ENCODE measurements at regions not wholly inside any gene's neighbourhood (a gene's known extent, or its start where the extent isn't known, plus 50 kb on each side); places are given as distances from the start of the nearest gene placed in this dataset.

- no peak for DNase-seq (ENCODE audit: low read depth)
Measured at GRCh38 chr4:181161669-181162068, 1081.5 kb upstream of the TENM3 start.

GRCh38 chr4:181162266-181162665, 1080.9 kb upstream of the TENM3 start:
- DNase-seq (ENCODE audit: low read depth) = no peak
- H3K4me3 ChIP-seq (ENCODE audit: low read depth, low read length) = no peak overlapping the region

More at GRCh38 chr4:181161669-181162068, 1081.5 kb upstream of the TENM3 start:
- no peak overlapping the region for H3K4me3 ChIP-seq (ENCODE audit: low read depth, low read length)

- DNase-seq (ENCODE audit: low read depth) = no peak
- H3K4me3 ChIP-seq (ENCODE audit: low read depth, low read length) = no peak overlapping the region
Measured at GRCh38 chr4:181162676-181163075, 1080.5 kb upstream of the TENM3 start.

- no peak overlapping the region for H3K4me3 ChIP-seq (ENCODE audit: low read depth, low read length)
- no peak for DNase-seq (ENCODE audit: low read depth)
Measured at GRCh38 chr4:181166742-181167399, 1076.3 kb upstream of the TENM3 start.

GRCh38 chr4:181168011-181168805, 1075.0 kb upstream of the TENM3 start:
- no peak overlapping the region for H3K4me3 ChIP-seq (ENCODE audit: low read depth, low read length)
- no peak for DNase-seq (ENCODE audit: low read depth)

- H3K4me3 ChIP-seq (ENCODE audit: low read depth, low read length) = no peak overlapping the region
- DNase-seq (ENCODE audit: low read depth) = no peak
Measured at GRCh38 chr4:181173046-181173445, 1070.2 kb upstream of the TENM3 start.

DNA sequence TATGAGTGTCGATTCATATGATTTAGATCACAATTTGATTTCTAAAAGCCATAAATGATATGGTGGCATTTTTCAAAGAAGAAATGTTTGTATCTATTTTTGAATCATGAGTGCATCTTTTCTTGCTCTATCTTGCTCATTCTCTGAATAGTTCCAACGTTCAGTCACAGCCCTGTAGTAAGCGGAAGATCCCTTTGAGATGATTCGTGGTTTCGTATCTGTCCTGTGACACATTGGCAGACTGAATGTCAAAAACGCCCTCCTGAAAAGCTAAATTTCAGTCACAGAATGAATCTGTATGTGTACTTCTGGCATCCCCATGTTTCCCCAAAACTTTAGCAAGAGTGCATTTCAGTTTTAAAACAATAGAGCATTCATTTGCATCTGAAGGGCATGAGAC, 1066.9 kb upstream of the TENM3 start:
- DNase-seq (ENCODE audit: low read depth) = no peak
- no peak overlapping the region for H3K4me3 ChIP-seq (ENCODE audit: low read depth, low read length)

GRCh38 chr4:181181331-181181730, 1061.9 kb upstream of the TENM3 start:
- no peak overlapping the region for H3K4me3 ChIP-seq (ENCODE audit: low read depth, low read length)
- DNase-seq (ENCODE audit: low read depth) = no peak

GRCh38 chr4:181189751-181190150, 1053.5 kb upstream of the TENM3 start:
- H3K4me3 ChIP-seq (ENCODE audit: low read depth, low read length) = no peak overlapping the region
- DNase-seq (ENCODE audit: low read depth) = no peak

DNA sequence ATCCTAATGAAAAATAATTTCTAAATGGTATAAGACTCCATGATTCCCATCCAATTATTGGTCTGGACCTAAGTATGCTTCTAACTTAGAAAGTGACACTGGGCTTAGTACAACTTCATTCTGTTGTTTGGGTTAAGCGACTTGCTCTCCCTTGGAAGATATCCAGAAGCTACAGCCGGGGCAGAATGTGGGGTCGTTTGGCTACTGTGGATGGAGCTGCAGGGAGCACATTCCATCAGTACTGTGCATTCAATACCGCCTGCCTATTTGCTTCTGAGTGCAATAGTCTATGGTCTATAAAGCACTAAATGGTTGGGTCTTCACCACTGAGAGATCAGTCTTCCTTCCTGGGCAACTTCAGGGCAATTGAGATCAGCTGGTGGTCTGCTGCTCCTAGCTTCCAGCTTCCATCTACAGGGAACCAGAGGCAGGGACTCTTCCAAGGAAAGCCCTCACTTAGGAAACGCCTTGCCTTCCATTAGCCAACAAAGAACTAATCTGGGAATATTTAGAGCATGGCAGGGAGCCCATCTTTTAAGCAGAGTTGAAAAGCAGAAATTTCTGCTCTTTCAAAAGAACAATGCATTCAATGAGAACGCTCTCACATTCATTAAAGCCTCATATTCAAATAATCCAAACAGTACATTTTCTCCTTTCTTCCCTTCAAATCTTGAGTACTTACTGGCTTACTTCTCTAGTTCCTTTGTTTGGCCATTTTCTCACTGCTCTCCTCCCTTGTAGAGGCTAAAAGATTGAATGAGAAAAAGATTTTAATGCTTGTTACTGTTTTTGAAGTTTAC, 1049.9 kb upstream of the TENM3 start:
- no peak for DNase-seq (ENCODE audit: low read depth)

DNA sequence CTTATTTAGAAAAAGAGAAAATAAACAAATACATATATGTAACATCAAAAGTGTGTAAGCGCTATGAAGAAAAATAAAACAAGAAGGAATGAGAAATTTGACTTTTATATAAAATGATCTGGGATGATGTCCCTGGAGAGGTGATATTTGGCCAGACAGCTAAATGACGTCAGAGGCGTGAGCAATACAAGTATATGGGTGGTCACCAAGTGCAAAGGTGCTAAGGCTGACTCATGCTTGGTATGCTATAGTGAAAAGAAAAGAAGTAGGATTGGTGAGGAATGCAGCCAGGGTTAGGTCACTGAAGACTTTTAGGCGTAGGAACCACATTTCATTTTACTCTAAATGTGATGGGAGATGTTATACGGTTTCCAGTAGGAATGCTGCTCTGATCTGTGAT, 1049.1 kb upstream of the TENM3 start:
- H3K4me3 ChIP-seq (ENCODE audit: low read depth, low read length) = no peak overlapping the region
- DNase-seq (ENCODE audit: low read depth) = peak; percentile 78

More for the DNA sequence above, 1049.9 kb upstream of the TENM3 start:
- no peak overlapping the region for H3K4me3 ChIP-seq (ENCODE audit: low read depth, low read length)

DNA sequence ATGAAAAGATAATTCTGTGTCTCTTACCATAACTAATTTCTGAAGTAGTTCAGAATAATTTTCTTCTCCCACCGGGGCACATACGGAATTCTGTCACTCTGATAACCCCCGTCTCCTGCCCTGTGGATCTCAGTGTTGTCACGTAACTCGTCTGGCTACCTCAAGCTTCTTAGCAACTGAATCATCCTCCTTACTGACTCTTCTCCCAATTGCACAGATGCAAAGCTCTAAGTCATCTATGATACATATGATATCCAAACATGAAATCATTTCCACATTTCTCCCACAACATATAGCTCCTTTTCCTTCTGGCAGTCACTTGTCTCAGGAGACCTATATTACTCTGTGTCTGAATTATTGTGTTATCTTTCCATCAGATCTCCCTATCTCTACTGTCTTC, 1043.1 kb upstream of the TENM3 start:
- no peak overlapping the region for H3K4me3 ChIP-seq (ENCODE audit: low read depth, low read length)
- no peak for DNase-seq (ENCODE audit: low read depth)

- H3K4me3 ChIP-seq (ENCODE audit: low read depth, low read length) = no peak overlapping the region
- no peak for DNase-seq (ENCODE audit: low read depth)
Measured at GRCh38 chr4:181202240-181202639, 1041.0 kb upstream of the TENM3 start.

DNA sequence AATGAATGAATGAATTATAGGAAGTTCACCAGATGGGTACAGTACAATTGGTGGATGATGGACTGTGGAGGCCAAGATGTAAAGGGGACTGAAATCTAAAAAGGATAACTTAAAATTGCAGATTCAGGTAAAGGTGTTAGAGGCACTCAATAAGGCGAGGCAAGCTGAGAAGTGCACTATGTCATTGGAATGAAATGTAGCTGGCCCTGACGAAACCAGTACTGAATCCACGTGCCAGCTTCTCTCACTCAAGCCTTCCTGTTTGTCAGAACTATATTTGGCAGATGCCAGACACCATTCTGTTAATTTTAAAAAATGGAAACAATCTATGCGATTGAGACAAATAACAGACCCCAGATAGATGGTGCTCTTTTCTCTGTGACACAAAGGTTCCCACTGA, 1039.1 kb upstream of the TENM3 start:
- H3K4me3 ChIP-seq (ENCODE audit: low read depth, low read length) = no peak overlapping the region
- DNase-seq (ENCODE audit: low read depth) = no peak

DNA sequence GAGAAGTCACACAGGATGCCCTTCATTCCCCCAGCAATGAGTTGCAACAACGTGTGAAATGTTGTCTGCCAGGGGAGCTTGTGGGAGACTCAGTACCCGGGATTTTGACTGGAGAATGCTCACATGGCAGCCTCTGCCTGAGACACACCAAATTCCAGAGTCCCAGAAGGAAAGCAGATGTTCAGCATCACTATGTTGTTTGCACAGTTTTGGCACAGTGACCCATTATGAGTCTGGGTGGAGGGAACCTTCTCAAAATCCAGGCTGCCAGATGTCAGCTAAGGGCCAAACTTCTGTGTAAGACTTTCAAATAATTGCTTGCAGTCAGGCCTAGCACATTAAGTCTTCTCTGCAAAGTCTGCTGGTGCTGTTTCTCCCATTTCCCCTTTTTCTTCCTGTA, 1029.7 kb upstream of the TENM3 start:
- no peak overlapping the region for H3K4me3 ChIP-seq (ENCODE audit: low read depth, low read length)
- DNase-seq (ENCODE audit: low read depth) = no peak

DNA sequence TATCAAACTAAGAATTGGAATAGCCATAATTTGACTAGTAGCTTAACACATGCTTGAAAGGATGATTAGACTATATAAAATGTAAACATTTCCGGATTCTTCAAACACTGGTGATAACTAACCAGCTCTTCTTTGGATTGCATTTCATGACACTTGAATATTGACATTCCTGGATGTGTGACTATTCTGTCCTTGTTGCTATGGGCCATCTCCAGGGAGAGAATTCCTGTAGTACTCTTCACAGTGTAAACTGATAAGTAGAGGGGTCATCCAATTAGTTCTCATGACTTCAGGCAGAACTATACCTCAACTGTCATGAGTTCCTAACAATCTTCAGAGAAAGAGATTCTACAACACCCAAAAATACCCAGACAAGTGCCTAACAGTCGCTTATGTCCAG, 1026.7 kb upstream of the TENM3 start:
- no peak overlapping the region for H3K4me3 ChIP-seq (ENCODE audit: low read depth, low read length)
- DNase-seq (ENCODE audit: low read depth) = no peak

DNA sequence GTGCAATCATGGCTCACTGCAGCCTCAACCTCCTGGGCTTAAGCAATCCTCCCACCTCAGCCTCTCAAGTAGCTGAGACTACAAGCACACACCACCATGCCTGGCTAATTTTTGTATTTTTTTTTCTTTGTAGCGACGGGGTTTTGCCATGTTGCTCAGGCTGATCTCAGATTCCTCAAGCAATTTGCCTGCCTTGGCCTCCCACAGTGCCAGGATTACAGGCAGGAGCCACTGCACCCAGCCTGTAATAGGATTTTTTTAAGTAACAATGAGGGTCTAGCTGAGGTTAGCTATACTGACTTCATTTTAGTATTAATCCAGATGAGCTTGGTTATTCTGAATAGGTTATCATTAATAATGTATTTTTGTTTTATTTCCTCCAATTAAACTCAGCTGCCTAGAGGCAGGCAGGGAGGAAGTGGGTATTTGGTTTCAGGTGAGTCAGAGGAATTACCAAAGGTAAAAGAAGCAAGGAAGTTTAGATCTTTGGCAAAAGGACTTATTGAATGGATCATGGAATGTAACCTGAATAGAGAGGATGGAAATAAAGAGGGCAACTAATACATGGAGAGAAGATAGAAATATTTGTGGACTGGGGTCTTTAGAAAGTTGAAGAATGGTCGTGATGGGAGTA, 1023.3 kb upstream of the TENM3 start:
- DNase-seq (ENCODE audit: low read depth) = no peak
- no peak overlapping the region for H3K4me3 ChIP-seq (ENCODE audit: low read depth, low read length)

DNA sequence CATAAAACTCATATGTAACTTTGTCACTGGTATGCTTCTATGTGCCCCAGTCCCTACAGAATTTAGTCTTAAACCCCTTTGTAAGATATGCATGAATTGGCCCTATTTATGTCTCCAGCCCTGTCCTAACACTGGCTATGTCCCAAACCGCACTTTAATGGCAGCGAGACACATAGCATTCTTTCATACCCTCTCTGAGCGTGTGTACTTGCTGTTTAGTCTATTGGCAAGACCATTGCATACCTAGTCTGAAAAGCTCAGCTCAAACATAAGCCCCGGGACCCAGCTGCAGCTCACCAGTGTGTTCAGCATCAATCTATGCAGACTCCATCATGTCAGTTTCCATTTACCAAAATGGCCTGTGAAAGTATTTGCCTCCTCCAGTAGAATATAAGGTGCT, 1018.4 kb upstream of the TENM3 start:
- DNase-seq (ENCODE audit: low read depth) = no peak

DNA sequence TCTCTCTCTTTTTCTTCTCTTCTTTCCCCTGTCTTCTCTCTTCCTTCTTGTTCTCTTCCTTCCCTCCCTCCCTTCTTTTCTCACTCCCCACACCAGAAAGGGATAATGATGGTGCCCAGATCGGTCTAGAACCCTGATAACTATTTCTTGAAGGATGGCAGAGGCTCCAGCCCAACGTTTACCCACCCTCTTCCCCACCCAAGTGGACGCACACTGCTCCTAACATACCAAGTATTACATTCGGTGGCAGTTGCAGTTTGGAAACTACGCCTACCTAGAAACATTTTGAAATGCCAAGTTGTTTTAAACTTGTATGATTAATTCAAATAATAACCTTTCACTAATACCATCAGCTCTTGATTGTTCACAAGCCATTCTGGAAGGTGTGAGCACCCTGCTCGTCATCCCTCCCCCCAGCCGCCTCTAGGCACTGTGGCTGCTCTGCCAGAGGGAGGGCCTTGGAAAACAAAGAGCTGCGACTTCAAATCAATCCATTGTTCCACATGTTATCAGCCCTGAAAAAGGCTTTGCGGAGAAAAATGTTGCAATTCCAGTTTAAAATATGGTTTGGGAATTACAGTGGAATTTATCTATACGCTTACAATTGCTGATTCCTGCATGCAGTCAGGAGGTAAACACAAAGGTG, 1017.5 kb upstream of the TENM3 start:
- H3K4me3 ChIP-seq (ENCODE audit: low read depth, low read length) = no peak overlapping the region
- no peak for DNase-seq (ENCODE audit: low read depth)

More for the DNA sequence above, 1018.4 kb upstream of the TENM3 start:
- no peak overlapping the region for H3K4me3 ChIP-seq (ENCODE audit: low read depth, low read length)

Data from skeletal muscle cell (primary cell).